GM23338 (cell line): ENCODE measurements at regions not wholly inside any gene's neighbourhood (a gene's known extent, or its start where the extent isn't known, plus 50 kb on each side); places are given as distances from the start of the nearest gene placed in this dataset.

Experiments
- ATAC-seq: fragments of 200-7000 bp; cut with Tn5 transposase; 3 replicates; pipeline ENCODE4 v1.9.1; 2020
- DNase-seq: peaks from one replicate; pipeline ENCODE4 v3.0.0-alpha.2; 2015; ENCODE audit warnings: low spot score
- H2AFZ ChIP-seq: fragments of 200-600 bp; sonication (generic); 2 replicates; pipeline ENCODE4 v1.8.0; 2016; ENCODE audit warnings: antibody characterized with exemption, mild to moderate bottlenecking, moderate library complexity
- H3F3A ChIP-seq: fragments of 200-600 bp; sonication (generic); replicated peaks from 2 replicates; pipeline ENCODE4 v1.8.0; 2017; ENCODE audit warnings: antibody characterized with exemption, mixed run types, low read depth
- H3K27ac ChIP-seq: fragments of 200-600 bp; sonication (generic); 2 replicates; pipeline ENCODE4 v1.6.1; 2016; ENCODE audit warnings: low read depth
- H3K27me3 ChIP-seq: fragments of 200-600 bp; sonication (generic); 2 replicates; pipeline ENCODE4 v1.8.0; 2016; ENCODE audit warnings: mild to moderate bottlenecking, mixed run types, moderate library complexity; ENCODE audit not compliant: insufficient read depth
- H3K36me3 ChIP-seq: fragments of 200-600 bp; sonication (generic); 2 replicates; pipeline ENCODE4 v1.8.0; 2016; ENCODE audit warnings: mild to moderate bottlenecking; ENCODE audit not compliant: insufficient read depth
- H3K4me1 ChIP-seq: fragments of 200-600 bp; sonication (generic); 2 replicates; pipeline ENCODE4 v1.8.0; 2016; ENCODE audit warnings: mild to moderate bottlenecking, moderate library complexity; ENCODE audit not compliant: insufficient read depth
- H3K4me2 ChIP-seq: fragments of 200-600 bp; sonication (generic); 2 replicates; pipeline ENCODE4 v1.7.1; 2017; ENCODE audit warnings: mixed run types
- H3K4me3 ChIP-seq: fragments of 200-600 bp; sonication (generic); 2 replicates; pipeline ENCODE4 v1.6.1; 2016; ENCODE audit warnings: mixed run types
- H3K79me2 ChIP-seq: fragments of 200-600 bp; sonication (generic); replicated peaks from 2 replicates; pipeline ENCODE4 v1.8.0; 2017; ENCODE audit warnings: mild to moderate bottlenecking; ENCODE audit not compliant: insufficient read depth
- H3K9me2 ChIP-seq: fragments of 200-600 bp; sonication (generic); 2 replicates; pipeline ENCODE4 v1.8.0; 2017; ENCODE audit not compliant: insufficient read depth
- H4K20me1 ChIP-seq: fragments of 200-600 bp; sonication (generic); replicated peaks from 2 replicates; pipeline ENCODE4 v1.8.0; 2017; ENCODE audit warnings: mild to moderate bottlenecking; ENCODE audit not compliant: insufficient read depth
- H3K27ac Mint-ChIP-seq: 2 replicates; pipeline ENCODE4 v1.8.0; 2020; ENCODE audit warnings: inconsistent platforms, mild to moderate bottlenecking, moderate library complexity, mixed read lengths
- H3K27me3 Mint-ChIP-seq: 3 replicates; pipeline ENCODE4 v1.8.0; 2022; ENCODE audit warnings: low read depth, mild to moderate bottlenecking, moderate library complexity, mixed read lengths, inconsistent platforms; ENCODE audit not compliant: insufficient read depth, poor library complexity
- H3K36me3 Mint-ChIP-seq: 3 replicates; pipeline ENCODE4 v1.8.0; 2021; ENCODE audit warnings: low read depth, mild to moderate bottlenecking, inconsistent platforms, moderate library complexity, mixed read lengths
- H3K4me1 Mint-ChIP-seq: 3 replicates; pipeline ENCODE4 v1.8.0; 2020; ENCODE audit warnings: mild to moderate bottlenecking, inconsistent platforms, mixed read lengths
- H3K4me3 Mint-ChIP-seq: 3 replicates; pipeline ENCODE4 v1.8.0; 2021; ENCODE audit warnings: moderate library complexity, mild to moderate bottlenecking, inconsistent platforms, mixed read lengths
- H3K9me3 Mint-ChIP-seq: 3 replicates; pipeline ENCODE4 v1.8.0; 2020; ENCODE audit warnings: moderate library complexity, mild to moderate bottlenecking, inconsistent platforms, mixed read lengths
- CREB1 ChIP-seq: fragments of 250-450 bp; sonication (Bioruptor Pico); IDR thresholded peaks from 2 replicates; pipeline ENCODE4 v1.5.0; 2020; ENCODE audit warnings: low read depth, mild to moderate bottlenecking, moderate library complexity
- EZH2 ChIP-seq: fragments of 200-600 bp; sonication (generic); IDR thresholded peaks from one replicate; pipeline ENCODE4 v1.8.0; 2017; ENCODE audit warnings: antibody characterized with exemption, mild to moderate bottlenecking, low read depth; ENCODE audit not compliant: unreplicated experiment
- EZH2phosphoT487 ChIP-seq: fragments of 200-600 bp; sonication (generic); IDR thresholded peaks from one replicate; pipeline ENCODE4 v1.8.1; 2018; ENCODE audit warnings: antibody characterized with exemption; ENCODE audit not compliant: unreplicated experiment
- JUNB ChIP-seq: IDR thresholded peaks from one replicate; pipeline ENCODE4 v1.6.1; 2016; ENCODE audit warnings: antibody characterized with exemption; ENCODE audit not compliant: unreplicated experiment
- NANOG ChIP-seq: IDR thresholded peaks from 2 replicates; pipeline ENCODE4 v1.6.1; 2016; ENCODE audit warnings: antibody characterized with exemption, borderline replicate concordance
- STAT1 ChIP-seq: IDR thresholded peaks from one replicate; pipeline ENCODE4 v1.6.1; 2016; ENCODE audit warnings: antibody characterized with exemption; ENCODE audit not compliant: unreplicated experiment
- ZNF114 ChIP-seq: fragments of 250-450 bp; sonication (Bioruptor Pico); IDR thresholded peaks from 2 replicates; pipeline ENCODE4 v1.5.0; 2020; ENCODE audit warnings: mild to moderate bottlenecking, moderate library complexity
- ZNF331 ChIP-seq: fragments of 250-450 bp; sonication (Bioruptor Pico); IDR thresholded peaks from 2 replicates; pipeline ENCODE4 v1.5.0; 2020; ENCODE audit warnings: low read depth, mild to moderate bottlenecking, moderate library complexity
- TF ChIP-seq, protein P1 (sequence below): fragments of 250-450 bp; sonication (Bioruptor Pico); IDR thresholded peaks from 2 replicates; pipeline ENCODE4 v1.5.0; 2020; ENCODE audit warnings: mild to moderate bottlenecking, moderate library complexity
- TF ChIP-seq, protein P2 (sequence below): IDR thresholded peaks from 2 replicates; pipeline ENCODE4 v1.6.1; 2016; ENCODE audit warnings: antibody characterized with exemption
- TF ChIP-seq, protein P3 (sequence below): IDR thresholded peaks from one replicate; pipeline ENCODE4 v1.6.1; 2018; ENCODE audit warnings: antibody characterized with exemption; ENCODE audit not compliant: unreplicated experiment
- TF ChIP-seq, protein P4 (sequence below), 2 experiments: fragments of 200-600 bp in 1 of 2; sonication (generic) in 1 of 2; conservative IDR thresholded peaks; 2 replicates each; pipeline versions ENCODE4 v1.5.1 to v1.6.1; 2016 to 2017; ENCODE audit warnings: antibody characterized with exemption in 2 of 2, low read depth in 2 of 2, mild to moderate bottlenecking in 2 of 2, moderate library complexity in 1 of 2

- TF ChIP-seq, protein P1, sequence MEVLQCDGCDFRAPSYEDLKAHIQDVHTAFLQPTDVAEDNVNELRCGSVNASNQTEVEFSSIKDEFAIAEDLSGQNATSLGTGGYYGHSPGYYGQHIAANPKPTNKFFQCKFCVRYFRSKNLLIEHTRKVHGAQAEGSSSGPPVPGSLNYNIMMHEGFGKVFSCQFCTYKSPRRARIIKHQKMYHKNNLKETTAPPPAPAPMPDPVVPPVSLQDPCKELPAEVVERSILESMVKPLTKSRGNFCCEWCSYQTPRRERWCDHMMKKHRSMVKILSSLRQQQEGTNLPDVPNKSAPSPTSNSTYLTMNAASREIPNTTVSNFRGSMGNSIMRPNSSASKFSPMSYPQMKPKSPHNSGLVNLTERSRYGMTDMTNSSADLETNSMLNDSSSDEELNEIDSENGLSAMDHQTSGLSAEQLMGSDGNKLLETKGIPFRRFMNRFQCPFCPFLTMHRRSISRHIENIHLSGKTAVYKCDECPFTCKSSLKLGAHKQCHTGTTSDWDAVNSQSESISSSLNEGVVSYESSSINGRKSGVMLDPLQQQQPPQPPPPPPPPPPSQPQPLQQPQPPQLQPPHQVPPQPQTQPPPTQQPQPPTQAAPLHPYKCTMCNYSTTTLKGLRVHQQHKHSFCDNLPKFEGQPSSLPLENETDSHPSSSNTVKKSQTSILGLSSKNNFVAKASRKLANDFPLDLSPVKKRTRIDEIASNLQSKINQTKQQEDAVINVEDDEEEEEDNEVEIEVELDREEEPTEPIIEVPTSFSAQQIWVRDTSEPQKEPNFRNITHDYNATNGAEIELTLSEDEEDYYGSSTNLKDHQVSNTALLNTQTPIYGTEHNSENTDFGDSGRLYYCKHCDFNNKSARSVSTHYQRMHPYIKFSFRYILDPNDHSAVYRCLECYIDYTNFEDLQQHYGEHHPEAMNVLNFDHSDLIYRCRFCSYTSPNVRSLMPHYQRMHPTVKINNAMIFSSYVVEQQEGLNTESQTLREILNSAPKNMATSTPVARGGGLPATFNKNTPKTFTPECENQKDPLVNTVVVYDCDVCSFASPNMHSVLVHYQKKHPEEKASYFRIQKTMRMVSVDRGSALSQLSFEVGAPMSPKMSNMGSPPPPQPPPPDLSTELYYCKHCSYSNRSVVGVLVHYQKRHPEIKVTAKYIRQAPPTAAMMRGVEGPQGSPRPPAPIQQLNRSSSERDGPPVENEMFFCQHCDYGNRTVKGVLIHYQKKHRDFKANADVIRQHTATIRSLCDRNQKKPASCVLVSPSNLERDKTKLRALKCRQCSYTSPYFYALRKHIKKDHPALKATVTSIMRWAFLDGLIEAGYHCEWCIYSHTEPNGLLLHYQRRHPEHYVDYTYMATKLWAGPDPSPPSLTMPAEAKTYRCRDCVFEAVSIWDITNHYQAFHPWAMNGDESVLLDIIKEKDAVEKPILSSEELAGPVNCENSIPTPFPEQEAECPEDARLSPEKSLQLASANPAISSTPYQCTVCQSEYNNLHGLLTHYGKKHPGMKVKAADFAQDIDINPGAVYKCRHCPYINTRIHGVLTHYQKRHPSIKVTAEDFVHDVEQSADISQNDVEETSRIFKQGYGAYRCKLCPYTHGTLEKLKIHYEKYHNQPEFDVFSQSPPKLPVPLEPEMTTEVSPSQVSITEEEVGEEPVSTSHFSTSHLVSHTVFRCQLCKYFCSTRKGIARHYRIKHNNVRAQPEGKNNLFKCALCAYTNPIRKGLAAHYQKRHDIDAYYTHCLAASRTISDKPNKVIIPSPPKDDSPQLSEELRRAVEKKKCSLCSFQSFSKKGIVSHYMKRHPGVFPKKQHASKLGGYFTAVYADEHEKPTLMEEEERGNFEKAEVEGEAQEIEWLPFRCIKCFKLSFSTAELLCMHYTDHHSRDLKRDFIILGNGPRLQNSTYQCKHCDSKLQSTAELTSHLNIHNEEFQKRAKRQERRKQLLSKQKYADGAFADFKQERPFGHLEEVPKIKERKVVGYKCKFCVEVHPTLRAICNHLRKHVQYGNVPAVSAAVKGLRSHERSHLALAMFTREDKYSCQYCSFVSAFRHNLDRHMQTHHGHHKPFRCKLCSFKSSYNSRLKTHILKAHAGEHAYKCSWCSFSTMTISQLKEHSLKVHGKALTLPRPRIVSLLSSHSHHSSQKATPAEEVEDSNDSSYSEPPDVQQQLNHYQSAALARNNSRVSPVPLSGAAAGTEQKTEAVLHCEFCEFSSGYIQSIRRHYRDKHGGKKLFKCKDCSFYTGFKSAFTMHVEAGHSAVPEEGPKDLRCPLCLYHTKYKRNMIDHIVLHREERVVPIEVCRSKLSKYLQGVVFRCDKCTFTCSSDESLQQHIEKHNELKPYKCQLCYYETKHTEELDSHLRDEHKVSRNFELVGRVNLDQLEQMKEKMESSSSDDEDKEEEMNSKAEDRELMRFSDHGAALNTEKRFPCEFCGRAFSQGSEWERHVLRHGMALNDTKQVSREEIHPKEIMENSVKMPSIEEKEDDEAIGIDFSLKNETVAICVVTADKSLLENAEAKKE (CRISPR knock-in tag), result no peak
These were observed 87.9 kb downstream of the GLI2 start (continued) for GRCh38 chr2:120823551-120823950.

GRCh38 chr2:120824246-120824645, 88.6 kb downstream of the GLI2 start:
- Mint-ChIP-seq H3K4me3 (no peak overlapping the region; the same call in 2 of the 3 replicates), H3K36me3 (peaks cover 3% of the 10 kb centered on the region; the same call in 1 of the 3 replicates), H3K9me3 (no peaks in the 10 kb centered on the region), H3K27ac (no peak overlapping the region), H3K27me3 (no peaks in the 10 kb centered on the region), H3K4me1 (peaks cover 83% of the 10 kb centered on the region)
- Histone ChIP-seq H4K20me1 (peaks cover 24% of the 10 kb centered on the region), H3K79me2 (peaks cover 79% of the 10 kb centered on the region), H3K27me3 (no peaks in the 10 kb centered on the region), H3K4me3 (no peak overlapping the region), H3F3A (peaks cover 3% of the 10 kb centered on the region; the same call in 1 of the 2 replicates), H3K9me2 (no peaks in the 10 kb centered on the region), H3K27ac (no peak overlapping the region), H3K4me1 (peaks cover 61% of the 10 kb centered on the region), H3K4me2 (peak overlapping the region; percentile 57; the same call in 1 of the 2 replicates), H2AFZ (no peak overlapping the region), H3K36me3 (no peaks in the 10 kb centered on the region)
- ATAC-seq (no peak), DNase-seq (no peak)
- TF ChIP-seq, protein P2, sequence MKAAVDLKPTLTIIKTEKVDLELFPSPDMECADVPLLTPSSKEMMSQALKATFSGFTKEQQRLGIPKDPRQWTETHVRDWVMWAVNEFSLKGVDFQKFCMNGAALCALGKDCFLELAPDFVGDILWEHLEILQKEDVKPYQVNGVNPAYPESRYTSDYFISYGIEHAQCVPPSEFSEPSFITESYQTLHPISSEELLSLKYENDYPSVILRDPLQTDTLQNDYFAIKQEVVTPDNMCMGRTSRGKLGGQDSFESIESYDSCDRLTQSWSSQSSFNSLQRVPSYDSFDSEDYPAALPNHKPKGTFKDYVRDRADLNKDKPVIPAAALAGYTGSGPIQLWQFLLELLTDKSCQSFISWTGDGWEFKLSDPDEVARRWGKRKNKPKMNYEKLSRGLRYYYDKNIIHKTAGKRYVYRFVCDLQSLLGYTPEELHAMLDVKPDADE, result no peak
- TF ChIP-seq ZNF114 (no peak), STAT1 (no peak), ZNF331 (CRISPR knock-in tag) (no peak), EZH2 (no peak), EZH2phosphoT487 (no peak), JUNB (no peak), NANOG (no peak), CREB1 (CRISPR knock-in tag) (no peak)
- TF ChIP-seq, protein P3, sequence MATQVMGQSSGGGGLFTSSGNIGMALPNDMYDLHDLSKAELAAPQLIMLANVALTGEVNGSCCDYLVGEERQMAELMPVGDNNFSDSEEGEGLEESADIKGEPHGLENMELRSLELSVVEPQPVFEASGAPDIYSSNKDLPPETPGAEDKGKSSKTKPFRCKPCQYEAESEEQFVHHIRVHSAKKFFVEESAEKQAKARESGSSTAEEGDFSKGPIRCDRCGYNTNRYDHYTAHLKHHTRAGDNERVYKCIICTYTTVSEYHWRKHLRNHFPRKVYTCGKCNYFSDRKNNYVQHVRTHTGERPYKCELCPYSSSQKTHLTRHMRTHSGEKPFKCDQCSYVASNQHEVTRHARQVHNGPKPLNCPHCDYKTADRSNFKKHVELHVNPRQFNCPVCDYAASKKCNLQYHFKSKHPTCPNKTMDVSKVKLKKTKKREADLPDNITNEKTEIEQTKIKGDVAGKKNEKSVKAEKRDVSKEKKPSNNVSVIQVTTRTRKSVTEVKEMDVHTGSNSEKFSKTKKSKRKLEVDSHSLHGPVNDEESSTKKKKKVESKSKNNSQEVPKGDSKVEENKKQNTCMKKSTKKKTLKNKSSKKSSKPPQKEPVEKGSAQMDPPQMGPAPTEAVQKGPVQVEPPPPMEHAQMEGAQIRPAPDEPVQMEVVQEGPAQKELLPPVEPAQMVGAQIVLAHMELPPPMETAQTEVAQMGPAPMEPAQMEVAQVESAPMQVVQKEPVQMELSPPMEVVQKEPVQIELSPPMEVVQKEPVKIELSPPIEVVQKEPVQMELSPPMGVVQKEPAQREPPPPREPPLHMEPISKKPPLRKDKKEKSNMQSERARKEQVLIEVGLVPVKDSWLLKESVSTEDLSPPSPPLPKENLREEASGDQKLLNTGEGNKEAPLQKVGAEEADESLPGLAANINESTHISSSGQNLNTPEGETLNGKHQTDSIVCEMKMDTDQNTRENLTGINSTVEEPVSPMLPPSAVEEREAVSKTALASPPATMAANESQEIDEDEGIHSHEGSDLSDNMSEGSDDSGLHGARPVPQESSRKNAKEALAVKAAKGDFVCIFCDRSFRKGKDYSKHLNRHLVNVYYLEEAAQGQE, result no peak
- TF ChIP-seq, protein P4, sequence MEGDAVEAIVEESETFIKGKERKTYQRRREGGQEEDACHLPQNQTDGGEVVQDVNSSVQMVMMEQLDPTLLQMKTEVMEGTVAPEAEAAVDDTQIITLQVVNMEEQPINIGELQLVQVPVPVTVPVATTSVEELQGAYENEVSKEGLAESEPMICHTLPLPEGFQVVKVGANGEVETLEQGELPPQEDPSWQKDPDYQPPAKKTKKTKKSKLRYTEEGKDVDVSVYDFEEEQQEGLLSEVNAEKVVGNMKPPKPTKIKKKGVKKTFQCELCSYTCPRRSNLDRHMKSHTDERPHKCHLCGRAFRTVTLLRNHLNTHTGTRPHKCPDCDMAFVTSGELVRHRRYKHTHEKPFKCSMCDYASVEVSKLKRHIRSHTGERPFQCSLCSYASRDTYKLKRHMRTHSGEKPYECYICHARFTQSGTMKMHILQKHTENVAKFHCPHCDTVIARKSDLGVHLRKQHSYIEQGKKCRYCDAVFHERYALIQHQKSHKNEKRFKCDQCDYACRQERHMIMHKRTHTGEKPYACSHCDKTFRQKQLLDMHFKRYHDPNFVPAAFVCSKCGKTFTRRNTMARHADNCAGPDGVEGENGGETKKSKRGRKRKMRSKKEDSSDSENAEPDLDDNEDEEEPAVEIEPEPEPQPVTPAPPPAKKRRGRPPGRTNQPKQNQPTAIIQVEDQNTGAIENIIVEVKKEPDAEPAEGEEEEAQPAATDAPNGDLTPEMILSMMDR (conservative IDR thresholded peaks at IDR 0.05; ENCODE audit: low read depth in 2 of 2), result no peak
